ENCODE measurements at regions not wholly inside any gene's neighbourhood (a gene's known extent, or its start where the extent isn't known, plus 50 kb on each side); places are given as distances from the start of the nearest gene placed in this dataset.
"Not testable (repeated sequence)": the region's sequence is repeated elsewhere in the genome, so short reads cannot be mapped to it uniquely, and the experiment has no call there.

DNA sequence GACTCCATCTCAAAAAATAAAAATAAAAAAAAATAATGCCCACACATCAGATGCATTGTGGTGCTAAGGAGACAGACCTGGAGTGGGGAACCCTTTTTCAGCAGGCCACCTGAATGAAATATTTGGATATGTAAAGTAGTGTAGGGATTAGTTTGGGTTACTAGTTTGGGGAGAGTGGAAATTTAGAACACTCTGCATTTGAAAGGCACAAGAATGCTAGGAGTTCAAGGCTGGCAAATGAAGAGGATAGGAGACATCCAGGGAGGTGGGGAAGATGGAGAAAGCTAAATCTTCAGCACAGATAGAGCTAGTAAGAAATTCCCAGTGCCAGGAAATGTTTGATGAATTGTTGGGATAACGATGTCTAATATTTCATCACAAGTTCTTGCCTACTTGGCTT lies 298.3 kb upstream of the ERCC4 start:
- no peak for DNase-seq (ENCODE audit: low read depth in 2 of 2)

- no peak for DNase-seq (ENCODE audit: low read depth in 2 of 2)
Measured at GRCh38 chr16:13628156-13628555, 291.8 kb upstream of the ERCC4 start.

GRCh38 chr16:13629704-13630103 lies 290.2 kb upstream of the ERCC4 start:
- no peak for DNase-seq (ENCODE audit: low read depth in 2 of 2)

DNA sequence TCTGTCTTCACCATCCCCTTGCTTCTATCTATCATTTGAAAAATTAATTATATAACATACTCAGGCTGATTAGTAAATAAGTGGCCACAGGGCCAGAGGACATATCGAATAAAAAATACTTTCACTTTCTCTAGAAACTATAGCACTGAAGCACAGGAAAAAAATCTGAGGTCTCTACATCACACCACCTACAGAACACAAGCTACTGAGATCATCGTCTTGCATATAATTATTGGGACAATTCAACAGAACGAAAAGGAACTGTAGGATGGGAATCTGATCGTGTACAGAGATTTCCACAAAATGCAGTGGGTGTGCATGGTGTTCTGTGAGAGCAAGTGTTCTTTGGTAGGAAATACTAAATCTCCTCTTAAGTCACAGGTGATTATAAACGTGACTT lies 289.6 kb upstream of the ERCC4 start:
- no peak for DNase-seq (ENCODE audit: low read depth in 2 of 2)

DNA sequence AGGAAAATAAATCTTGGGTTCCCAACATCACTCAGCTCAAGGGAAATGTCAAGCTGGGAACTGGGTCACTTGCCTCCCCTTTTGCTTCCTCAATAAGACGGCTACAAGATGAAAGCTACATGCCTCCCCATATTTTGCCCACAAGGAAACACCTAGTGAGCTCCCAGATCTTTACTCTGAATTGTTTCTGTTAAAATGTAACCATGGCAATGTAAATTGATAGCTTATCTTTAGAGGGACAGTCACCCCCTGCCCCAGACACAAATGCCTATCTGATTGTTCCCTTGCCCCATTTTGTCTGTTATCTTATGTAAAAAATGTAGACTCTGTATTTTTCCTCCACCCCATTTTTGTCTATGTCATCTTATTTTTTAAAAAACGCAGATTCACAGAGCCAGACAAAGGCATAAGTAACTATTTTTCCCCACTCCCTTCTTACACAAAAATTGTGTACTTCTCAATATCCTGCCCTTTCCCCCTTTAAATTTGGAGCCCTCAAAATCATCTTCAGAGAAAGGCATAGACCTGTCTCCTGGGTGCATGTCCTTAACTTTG lies 288.7 kb upstream of the ERCC4 start:
- no peak for DNase-seq (ENCODE audit: low read depth in 2 of 2)

DNA sequence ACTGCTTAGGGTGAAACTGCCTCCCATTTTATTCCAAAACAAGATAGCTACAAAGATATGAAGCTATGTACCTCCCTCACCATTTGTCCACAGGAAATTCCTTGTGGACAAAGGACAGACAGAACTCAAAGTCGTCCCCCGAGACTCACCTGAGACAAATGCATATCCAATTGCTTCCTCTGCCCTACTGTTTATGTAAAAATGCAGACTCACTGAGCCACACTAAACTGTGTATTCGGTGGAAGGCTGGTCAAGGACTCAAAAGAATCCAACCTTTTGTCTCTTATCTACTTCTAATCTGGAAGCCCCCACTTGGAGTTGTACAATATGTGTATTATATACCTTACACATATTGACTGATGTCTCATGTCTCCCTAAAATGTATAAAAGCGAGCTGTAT lies 288.0 kb upstream of the ERCC4 start:
- DNase-seq (ENCODE audit: low read depth in 2 of 2): no peak

- DNase-seq (ENCODE audit: low read depth in 2 of 2): not testable (repeated sequence)
Measured at GRCh38 chr16:13632504-13632903, 287.4 kb upstream of the ERCC4 start.

DNA sequence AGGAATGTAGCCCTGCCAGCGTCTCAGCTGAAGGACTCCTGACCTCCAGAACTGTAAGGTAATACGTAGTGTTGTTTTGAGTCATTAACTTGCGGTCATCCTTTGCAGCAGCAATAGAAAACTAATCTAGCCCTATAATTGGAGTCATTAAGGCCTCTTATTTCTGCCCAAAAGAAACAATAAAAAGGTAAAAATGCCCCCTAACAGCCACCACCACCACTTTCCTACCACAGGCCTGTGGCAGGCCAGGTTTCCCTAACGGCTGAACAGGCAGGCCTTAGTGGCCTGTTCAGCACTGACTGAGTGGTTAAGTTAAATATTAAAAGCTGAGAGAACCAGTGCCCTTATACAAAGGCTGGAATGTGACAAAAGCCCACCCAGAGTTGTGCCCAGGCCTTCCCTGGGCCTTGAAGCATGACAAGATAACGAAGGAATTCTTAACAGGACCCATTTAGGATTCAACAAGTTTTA lies 286.5 kb upstream of the ERCC4 start:
- DNase-seq (ENCODE audit: low read depth in 2 of 2): no peak

DNA sequence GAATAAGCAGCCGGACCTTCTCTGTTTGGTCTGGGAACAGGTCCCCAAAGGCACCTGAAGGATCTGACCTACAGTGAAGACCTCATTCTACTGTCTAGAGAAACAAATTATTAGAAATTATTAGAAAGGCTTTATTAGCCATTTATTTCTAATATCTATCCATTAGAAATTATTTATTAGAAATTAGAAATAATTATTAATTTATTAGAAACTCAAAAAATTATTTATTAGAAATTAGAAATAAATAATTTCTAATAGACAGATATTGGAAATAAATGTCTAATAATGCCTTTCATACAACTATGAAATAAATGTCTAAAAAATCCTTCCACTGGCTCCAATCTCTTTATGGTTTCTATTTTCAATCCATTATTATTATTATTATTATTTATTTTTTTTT lies 285.7 kb upstream of the ERCC4 start:
- no peak for DNase-seq (ENCODE audit: low read depth in 2 of 2)

GRCh38 chr16:13634959-13635358 lies 285.0 kb upstream of the ERCC4 start:
- no peak for DNase-seq (ENCODE audit: low read depth in 2 of 2)

- no peak for DNase-seq (ENCODE audit: low read depth in 2 of 2)
Measured at GRCh38 chr16:13638218-13638617, 281.7 kb upstream of the ERCC4 start.

DNA sequence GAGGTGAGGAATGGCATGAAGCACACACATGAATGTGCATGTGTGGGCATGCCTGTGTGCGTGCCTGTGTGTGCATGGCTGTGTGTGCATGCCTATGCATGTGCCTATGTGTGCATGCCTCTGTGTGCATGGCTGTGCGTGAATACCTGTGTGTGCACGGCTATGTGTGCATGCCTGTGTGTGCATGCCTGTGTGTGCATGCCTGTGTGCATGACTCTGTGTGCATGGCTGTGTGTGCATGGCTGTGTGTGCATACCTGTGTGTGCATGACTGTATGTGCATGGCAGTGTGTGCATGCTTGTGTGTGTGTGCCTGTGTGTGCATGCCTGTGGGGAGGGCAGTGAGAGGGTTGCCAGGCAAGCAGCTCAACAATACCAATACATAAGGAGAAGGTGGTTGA lies 276.5 kb upstream of the ERCC4 start:
- no peak for DNase-seq (ENCODE audit: low read depth in 2 of 2)

GRCh38 chr16:13645601-13646245 lies 274.2 kb upstream of the ERCC4 start:
- no peak for DNase-seq (ENCODE audit: low read depth in 2 of 2)

GRCh38 chr16:13660807-13661206 lies 259.1 kb upstream of the ERCC4 start:
- no peak for DNase-seq (ENCODE audit: low read depth in 2 of 2)

GRCh38 chr16:13665876-13666275 lies 254.1 kb upstream of the ERCC4 start:
- DNase-seq (ENCODE audit: low read depth in 2 of 2): no peak

DNA sequence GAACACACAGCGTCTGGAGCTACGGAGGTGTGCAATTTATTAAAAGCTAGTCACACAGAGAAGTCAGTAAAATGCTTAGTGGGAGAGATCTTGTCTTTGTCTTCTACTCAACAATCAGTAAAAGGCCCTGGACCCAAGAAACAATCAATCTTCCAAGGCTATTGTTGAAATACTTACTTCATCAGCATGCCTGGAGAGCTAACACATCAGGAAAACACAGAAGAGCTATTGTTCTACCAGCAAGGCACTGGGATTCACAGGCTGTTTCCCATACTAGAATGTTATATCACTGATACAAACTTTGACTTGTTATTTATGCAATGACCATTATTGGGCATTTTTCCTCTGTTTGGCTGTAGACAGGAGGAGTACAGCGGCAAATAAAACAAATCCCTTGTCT lies 247.8 kb upstream of the ERCC4 start:
- no peak for DNase-seq (ENCODE audit: low read depth in 2 of 2)

DNA sequence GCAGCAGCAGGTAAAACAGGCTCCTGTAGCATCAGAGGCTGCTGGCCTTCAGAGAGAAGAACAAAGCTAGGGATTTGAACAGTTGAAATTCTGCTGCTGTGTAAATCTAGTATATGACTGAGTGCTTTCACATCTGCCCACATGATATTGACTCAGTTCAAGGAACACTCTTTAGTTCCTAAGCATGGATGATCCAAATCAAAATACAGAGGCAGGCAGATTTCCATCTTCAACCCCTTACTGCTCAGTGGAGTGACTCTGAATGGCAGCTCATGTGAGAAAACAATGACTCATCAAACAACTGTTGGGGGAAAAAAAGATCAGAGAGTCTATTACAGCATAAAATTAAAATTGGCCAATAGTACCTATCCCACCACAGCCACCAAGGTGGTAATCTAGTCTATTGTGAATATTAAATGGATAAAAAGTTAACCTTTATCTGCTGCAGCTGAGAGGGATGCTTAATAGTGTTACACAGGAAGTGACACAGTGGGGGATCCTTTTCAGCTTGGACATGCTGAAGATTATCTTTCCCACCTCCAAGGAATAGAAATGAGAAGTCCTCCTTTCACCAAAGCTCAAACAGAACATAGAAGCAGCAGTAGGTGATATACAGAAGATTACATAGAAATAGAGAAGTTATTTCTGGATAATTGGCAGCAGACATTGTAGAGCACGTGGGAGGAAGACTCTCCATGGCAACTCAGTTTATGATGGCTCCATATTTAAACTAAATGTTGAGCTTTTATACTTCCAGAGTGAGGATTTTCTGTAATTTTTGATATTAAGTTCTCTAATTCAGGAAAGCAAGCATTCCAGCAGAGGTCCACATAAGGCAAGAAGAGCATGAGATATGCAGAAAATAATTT lies 239.7 kb upstream of the ERCC4 start:
- DNase-seq (ENCODE audit: low read depth in 2 of 2): no peak

DNA sequence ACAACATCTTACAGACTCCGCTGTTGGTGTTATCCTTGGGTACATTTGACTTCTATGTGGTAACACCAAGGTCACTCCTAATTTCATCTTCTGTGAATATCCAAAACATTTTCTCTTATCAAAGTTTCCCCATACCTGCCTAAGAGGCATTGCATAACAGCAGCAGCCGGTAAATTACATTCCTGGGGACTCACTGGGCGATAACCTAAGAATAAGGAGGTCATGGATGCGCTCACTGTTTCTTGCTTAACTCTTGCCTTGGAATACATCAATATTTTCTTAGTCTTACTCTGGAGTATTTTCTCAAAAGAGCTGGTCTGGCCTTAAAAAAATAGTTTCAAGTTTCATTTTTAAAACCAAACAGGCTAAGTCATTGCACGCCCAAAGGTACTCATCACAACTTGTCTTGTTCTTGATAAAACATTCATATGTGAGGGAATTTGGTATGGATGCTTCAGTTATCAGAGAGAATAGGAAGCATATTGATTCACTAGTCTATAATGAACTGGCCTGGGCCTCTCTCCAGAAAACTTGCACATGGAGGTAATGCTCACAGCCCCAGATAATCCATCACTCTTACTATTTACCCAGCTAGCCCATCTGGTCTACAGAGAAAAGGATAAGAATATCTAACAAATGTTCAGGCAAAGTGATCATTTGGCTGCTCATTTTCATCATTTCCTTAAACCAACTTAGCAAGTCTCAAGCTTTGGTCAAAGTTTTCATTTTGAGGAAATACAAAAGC lies 235.0 kb upstream of the ERCC4 start:
- no peak for DNase-seq (ENCODE audit: low read depth in 2 of 2)

DNA sequence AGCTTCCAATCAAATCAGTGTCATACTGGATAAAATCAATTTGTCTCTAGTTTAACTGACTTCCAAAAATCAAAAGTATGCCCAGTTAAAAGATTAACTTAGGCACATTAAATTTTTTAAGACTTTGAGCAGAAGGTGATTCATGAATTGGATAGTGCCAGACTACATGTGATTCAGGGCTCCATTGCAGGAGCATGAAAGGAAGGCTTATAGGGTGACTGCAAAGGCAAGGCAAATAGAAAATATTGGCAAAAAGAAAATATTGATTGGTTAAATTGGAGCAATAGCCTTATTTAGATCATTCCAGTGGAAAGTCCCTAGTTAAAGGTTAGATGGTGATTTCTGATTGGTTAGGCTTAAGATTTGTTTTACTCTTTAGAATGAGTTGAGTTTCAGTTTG lies 223.9 kb upstream of the ERCC4 start:
- DNase-seq (ENCODE audit: low read depth in 2 of 2): no peak

- DNase-seq (ENCODE audit: low read depth in 2 of 2): no peak
Measured at GRCh38 chr16:13697013-13697412, 222.9 kb upstream of the ERCC4 start.

- no peak for DNase-seq (ENCODE audit: low read depth in 2 of 2)
Measured at GRCh38 chr16:13697568-13697967, 222.4 kb upstream of the ERCC4 start.

DNA sequence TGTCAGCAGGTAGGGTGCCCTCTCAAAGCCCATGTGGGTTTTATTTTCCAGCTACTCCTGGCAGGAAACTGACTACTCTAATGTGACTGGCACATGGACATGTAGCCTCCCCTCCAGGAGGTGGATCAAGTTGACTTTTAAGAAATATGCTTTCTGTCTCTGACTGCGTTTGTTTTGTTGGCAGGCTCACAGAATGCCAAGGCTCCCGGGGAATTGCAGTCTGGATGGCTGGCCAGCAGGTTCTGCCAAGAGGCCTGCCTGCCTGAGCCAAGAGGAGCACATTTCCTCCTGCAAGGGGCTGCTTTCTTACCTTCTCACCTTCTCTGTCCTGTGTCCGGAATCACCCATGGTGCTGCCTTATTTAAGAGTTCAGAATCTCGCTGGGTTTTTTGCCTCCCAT lies 217.3 kb upstream of the ERCC4 start:
- DNase-seq (ENCODE audit: low read depth in 2 of 2): no peak
